Peyer's patch (tissue), 4 donors: ENCODE measurements at regions not wholly inside any gene's neighbourhood (a gene's known extent, or its start where the extent isn't known, plus 50 kb on each side); places are given as distances from the start of the nearest gene placed in this dataset.
"Not testable (repeated sequence)": the region's sequence is repeated elsewhere in the genome, so short reads cannot be mapped to it uniquely, and the experiment has no call there.

Source experiments
- DNase-seq, 3 donors: peaks; one replicate each; pipeline ENCODE4 v3.0.0-alpha.2; 2017 to 2019
- H3K27ac ChIP-seq, 4 donors: fragments of 200-600 bp; sonication (generic); one replicate each; pipeline ENCODE4 v1.5.1; 2016 to 2019
- H3K27me3 ChIP-seq, 2 donors: fragments of 200-600 bp; sonication (generic); one replicate each; pipeline ENCODE4 v1.5.1; 2019
- H3K36me3 ChIP-seq, 3 donors: fragments of 200-600 bp; sonication (generic); one replicate each; pipeline ENCODE4 v1.5.1; 2016 to 2019
- H3K4me1 ChIP-seq, 4 donors: fragments of 200-600 bp; sonication (generic); one replicate each; pipeline ENCODE4 v1.5.1; 2016 to 2019
- H3K4me3 ChIP-seq, 4 donors: fragments of 200-600 bp; sonication (generic); 1 replicate in 3 of 4; 2 replicates in 1 of 4; pipeline ENCODE4 v1.5.1; 2016 to 2019; ENCODE audit warnings: mild to moderate bottlenecking in 1 of 4
- H3K9me3 ChIP-seq, 4 donors: fragments of 200-600 bp; sonication (generic); one replicate each; pipeline ENCODE4 v1.5.1; 2016 to 2019; ENCODE audit warnings: mild to moderate bottlenecking in 1 of 4
- CTCF ChIP-seq, 6 experiments: fragments of 450-650 bp in 4 of 6; fragments of 200-600 bp in 2 of 6; sonication (generic) in 1 of 6; IDR thresholded peaks; one replicate each; pipeline ENCODE4 v1.5.1; 2017 to 2019; ENCODE audit warnings: antibody characterized with exemption in 6 of 6, mild to moderate bottlenecking in 3 of 6, moderate library complexity in 1 of 6
- POLR2A ChIP-seq, 2 donors: fragments of 450-650 bp; IDR thresholded peaks; one replicate each; pipeline ENCODE4 v1.5.1; 2017; ENCODE audit warnings: antibody characterized with exemption in 2 of 2, mild to moderate bottlenecking in 2 of 2, moderate library complexity in 2 of 2

GRCh38 chr12:75751769-75752471 lies 240.5 kb upstream of the KRR1 start:
- Histone ChIP-seq H3K27ac (no peak overlapping the region), H3K4me3 (no peak overlapping the region), H3K4me1 (no peaks in the 10 kb centered on the region), H3K36me3 (no peaks in the 10 kb centered on the region), H3K27me3 (no peaks in the 10 kb centered on the region), H3K9me3 (no peaks in the 10 kb centered on the region)
- TF ChIP-seq CTCF (IDR thresholded peaks at IDR 0.05), result no peak
- TF ChIP-seq POLR2A (IDR thresholded peaks at IDR 0.05), result no peak
- DNase-seq, result no peak

- DNase-seq, result no peak
- Histone ChIP-seq H3K4me1 (no peaks in the 10 kb centered on the region), H3K36me3 (no peaks in the 10 kb centered on the region), H3K9me3 (no peaks in the 10 kb centered on the region), H3K27me3 (no peaks in the 10 kb centered on the region), H3K4me3 (no peak overlapping the region), H3K27ac (no peak overlapping the region)
- TF ChIP-seq POLR2A (IDR thresholded peaks at IDR 0.05) (no peak), CTCF (IDR thresholded peaks at IDR 0.05) (no peak)
Measured at GRCh38 chr12:75750716-75751306, 239.4 kb upstream of the KRR1 start.

GRCh38 chr12:75748990-75749389 lies 237.6 kb upstream of the KRR1 start:
- not testable (repeated sequence) for H3K9me3 ChIP-seq, H3K27ac ChIP-seq, H3K36me3 ChIP-seq, H3K4me1 ChIP-seq, H3K4me3 ChIP-seq, DNase-seq, H3K27me3 ChIP-seq

DNA sequence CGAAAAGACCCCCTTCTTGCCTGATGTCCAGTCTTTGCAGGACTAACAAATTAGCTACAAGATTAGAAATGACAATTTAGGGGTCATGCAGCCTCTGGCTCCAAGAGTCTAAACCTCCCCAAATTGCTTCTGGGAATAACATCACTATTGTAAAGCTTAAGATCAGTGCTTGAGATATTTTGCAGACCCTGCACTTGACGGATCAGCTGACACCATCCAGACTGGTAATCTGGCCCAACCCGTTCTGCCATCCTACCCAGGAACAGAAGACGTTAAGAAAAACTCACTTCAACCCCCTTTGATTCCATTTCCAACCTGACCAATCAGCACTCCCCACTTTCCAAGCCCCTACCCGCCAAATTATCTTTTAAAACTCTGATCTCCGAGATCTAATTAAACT lies 236.7 kb upstream of the KRR1 start:
- H3K4me1 ChIP-seq, result no peaks in the 10 kb centered on the region
- no peak for TF ChIP-seq CTCF (IDR thresholded peaks at IDR 0.05)
- no peak for TF ChIP-seq POLR2A (IDR thresholded peaks at IDR 0.05)
- no peaks in the 10 kb centered on the region for H3K9me3 ChIP-seq
- no peak for DNase-seq
- H3K27ac ChIP-seq, result no peak overlapping the region
- H3K27me3 ChIP-seq, result no peaks in the 10 kb centered on the region
- no peaks in the 10 kb centered on the region for H3K36me3 ChIP-seq
- H3K4me3 ChIP-seq, result no peak overlapping the region

GRCh38 chr12:75747572-75748021 lies 236.2 kb upstream of the KRR1 start:
- no peaks in the 10 kb centered on the region for H3K9me3 ChIP-seq
- H3K4me1 ChIP-seq, result no peaks in the 10 kb centered on the region
- H3K36me3 ChIP-seq, result no peaks in the 10 kb centered on the region
- DNase-seq, result no peak
- TF ChIP-seq CTCF (IDR thresholded peaks at IDR 0.05), result no peak
- H3K27ac ChIP-seq, result no peak overlapping the region
- no peaks in the 10 kb centered on the region for H3K27me3 ChIP-seq
- H3K4me3 ChIP-seq, result no peak overlapping the region

DNA sequence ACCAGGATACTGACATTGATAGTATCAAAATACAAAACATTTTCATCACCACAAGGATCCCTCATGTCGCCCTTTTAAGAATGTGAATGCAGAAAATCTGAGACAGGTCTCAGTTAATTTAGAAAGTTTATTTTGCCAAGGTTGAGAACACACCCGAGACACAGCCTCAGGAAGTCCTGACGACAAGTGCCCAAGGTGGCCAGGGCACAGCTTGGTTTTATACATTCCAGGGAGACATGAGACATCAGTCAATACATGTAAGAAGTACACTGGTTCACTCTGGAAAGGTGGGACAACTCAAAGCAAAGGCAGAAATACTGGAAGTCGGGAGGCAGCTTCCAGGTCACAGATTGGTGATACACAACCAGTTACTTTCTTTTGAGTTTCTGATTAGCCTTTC lies 235.2 kb upstream of the KRR1 start:
- no peak overlapping the region for H3K4me3 ChIP-seq
- no peak for TF ChIP-seq POLR2A (IDR thresholded peaks at IDR 0.05)

More for the DNA sequence above, 235.2 kb upstream of the KRR1 start:
- Histone ChIP-seq H3K36me3 (no peaks in the 10 kb centered on the region), H3K4me1 (no peaks in the 10 kb centered on the region), H3K27me3 (no peaks in the 10 kb centered on the region), H3K9me3 (no peaks in the 10 kb centered on the region), H3K27ac (no peak overlapping the region)
- no peak for DNase-seq
